ENCODE measurements at regions not wholly inside any gene's neighbourhood (a gene's known extent, or its start where the extent isn't known, plus 50 kb on each side); places are given as distances from the start of the nearest gene placed in this dataset.

DNA sequence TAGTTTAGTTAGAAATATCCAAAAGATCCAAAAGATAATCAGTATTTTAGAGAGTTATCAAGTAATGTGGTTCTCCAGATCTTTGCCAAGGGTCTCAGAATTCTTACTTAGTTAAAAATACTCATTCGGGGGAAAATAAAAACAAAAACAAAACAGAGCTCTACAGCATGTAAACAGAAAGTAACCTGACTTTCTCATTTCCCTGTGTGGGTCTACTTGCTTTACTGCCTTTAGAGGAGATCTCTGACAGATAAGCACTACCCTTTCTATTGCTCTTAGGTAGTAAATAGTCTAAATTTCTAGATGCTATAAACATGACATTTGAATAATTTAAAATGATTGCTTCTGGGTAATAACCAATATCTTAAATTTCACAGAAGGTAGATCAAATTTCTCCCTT lies 371.8 kb downstream of the RPL10L start:
- no peak for DNase-seq

DNA sequence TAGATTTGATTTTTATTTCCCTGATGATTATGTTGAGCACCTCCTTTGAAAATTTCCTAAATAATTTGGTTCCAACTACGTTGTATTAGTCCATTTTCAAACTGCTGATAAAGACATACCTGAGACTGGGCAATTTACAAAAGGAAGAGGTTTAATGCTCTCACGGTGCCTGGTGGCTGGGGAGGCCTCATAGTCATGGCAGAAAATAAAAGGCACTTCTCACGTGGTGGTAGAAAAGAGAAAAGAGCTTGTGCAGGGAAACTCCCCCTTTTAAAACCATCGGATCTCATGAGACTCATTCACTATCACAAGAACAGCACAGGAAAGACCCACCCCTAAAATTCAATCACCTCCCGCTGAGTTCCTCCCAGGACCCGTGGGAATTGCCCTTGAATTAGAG lies 372.3 kb downstream of the RPL10L start:
- no peak for DNase-seq

DNA sequence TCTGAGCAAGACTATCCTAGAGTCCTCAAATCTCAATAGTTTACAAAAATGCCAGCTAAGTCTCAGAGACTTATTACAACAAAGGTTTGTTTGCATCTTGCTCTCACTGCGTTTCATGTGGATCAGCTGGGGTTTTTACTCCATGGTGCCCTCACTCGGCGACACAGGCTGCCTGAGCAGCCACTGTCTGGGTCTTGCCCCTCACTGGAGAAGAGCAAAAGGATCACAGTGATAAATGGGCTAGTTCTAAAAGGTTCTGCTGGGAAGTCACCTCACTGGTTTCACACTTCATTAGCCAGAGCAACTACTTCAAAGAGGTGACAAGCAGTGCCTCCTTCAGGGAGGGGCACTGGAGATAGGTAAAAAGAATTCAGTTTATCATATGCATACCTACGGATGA lies 392.0 kb downstream of the RPL10L start:
- DNase-seq: no peak

DNA sequence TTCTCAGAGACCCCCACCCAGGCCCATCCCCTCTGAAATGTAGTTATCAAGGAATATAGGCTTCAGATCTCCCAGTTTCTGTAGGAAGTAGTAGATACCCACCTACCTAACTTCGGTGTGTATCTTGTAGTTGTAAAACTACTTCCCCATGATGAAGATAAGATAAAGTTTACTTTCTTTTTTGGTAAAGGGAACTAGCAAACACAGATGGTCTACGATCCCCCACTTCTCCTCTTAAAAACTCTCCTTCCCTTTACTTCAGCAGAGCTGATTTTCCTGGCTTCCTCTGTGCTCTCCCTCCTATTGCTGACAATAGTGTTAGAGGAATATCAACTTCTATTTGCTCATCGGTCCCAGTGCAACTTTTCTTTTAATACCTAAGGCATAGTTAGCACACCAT lies 395.2 kb downstream of the RPL10L start:
- DNase-seq: no peak

DNA sequence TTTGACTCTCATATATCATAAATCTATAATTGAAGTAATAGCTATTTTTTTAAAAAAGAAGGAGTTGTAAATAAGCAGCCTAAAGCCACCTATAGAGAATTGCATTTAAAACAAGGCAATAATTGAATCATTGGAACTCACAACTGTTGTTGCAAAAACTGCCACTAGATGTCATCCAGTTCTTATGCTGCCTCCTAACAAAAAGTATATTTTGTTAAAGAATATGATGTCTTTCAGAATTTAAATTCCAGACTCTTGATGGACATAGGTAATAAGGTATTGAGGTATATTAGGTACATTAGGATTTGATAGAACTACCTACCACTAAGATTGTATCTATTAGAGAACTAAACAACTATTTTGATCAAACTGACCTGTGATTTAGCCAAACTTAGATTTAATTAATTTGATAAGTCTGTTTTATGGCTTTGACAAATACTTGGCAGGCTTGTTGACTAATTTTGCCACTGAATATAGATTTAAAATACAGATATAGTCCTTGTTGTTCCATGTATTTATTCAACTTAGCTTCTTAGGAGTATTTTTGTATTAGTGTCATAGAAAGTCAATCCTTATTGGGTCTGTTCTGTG lies 401.4 kb downstream of the RPL10L start:
- DNase-seq: no peak

DNA sequence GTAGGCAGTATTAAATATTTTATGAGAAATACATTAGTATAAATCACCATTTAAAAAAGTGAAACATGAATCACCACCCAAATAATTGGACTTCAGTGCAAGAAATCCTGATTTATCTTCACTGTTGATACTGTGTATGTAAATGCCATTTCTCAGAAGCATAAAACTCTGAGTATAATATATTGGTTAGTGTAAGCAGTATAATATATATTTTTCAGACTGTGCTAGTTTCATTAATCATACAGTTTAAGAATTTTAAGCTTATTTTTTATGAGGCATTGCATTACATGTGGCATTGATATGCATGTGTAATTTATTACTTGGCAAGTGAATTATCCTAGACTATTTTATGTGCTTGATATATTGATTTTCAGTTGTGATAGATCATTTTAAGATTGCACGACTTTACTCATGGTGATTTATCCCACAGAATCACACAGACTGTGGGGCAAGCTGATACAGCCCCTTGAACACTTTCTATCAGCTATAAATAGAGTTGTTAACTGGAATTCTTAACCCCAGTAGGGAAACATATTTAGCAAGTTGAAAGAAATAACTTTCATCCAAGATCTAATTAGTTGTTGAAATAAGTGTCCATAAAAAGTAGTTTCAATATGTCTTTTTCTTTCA lies 403.5 kb downstream of the RPL10L start:
- DNase-seq: no peak

DNA sequence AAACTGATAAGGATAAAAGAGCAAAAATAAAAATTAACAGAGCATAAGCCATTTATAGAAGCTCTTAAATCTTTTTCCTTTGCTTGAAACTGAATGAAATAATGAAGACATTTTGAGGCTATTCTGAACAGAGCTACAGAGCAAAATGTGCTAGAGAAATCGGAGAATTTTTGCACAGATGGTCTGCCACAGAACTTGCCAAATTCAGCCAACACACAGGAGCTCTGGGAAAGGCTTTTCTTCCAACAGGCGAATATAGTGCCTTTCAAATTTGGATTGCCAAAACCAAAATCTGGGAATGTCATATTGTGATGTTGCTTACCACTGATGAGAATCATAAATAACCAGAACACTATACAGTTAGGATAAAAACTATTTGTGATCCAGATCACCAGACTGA lies 406.3 kb downstream of the RPL10L start:
- no peak for DNase-seq

DNA sequence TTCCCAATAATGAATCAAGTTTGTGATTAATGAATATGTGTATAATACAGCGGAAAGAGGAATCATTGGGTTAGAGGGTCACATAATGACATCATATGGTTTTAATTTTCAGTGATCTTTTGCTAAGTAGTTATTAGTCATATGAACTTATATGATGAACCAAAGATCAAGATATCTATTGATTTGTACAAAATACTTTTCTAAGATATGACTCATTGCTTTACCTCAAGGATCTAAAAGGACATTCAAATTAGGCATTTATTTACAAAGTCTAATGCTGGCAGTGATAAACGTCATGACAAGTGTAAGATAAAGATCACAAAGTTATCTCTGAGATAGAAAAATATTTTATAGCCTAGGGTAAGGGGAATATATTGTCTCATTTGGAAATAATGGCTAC lies 417.8 kb downstream of the RPL10L start:
- DNase-seq: no peak

DNA sequence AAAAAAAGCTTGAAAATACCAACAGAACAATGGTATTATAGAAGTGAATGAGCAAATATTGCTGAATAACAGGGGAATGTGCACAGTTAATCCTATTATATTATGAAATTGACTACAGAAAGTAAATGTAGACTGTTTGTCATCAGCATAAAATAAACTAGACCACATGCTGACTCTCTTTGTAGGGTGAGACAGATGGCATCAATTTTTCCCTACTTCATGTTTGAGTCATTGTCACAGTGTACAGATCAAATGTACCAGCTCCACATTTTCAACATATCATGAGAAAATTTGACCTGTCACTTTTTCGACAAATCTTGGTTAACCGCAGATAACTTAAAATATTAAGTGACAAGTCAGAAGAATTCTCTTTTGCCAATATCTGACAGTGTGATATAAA lies 421.0 kb downstream of the RPL10L start:
- DNase-seq: no peak

DNA sequence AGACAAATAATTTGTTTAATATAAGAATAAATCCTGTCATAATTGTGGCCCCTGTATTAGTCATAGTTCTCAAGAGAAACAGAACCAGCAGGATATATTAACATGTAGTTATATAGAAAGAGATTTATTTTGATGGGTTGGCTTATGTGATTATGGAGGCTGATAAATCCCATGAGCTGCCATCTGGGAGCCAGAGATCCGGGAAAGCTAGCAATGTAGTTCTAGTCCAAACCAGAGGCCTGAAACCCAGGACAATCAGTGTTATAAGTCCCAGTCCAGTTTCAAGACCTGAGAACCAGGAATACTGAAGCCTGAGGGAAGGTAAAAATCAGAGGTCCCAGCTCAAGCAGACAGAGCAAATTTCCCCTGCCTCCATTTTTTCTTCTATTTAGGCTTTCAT lies 435.8 kb downstream of the RPL10L start:
- DNase-seq: no peak

DNA sequence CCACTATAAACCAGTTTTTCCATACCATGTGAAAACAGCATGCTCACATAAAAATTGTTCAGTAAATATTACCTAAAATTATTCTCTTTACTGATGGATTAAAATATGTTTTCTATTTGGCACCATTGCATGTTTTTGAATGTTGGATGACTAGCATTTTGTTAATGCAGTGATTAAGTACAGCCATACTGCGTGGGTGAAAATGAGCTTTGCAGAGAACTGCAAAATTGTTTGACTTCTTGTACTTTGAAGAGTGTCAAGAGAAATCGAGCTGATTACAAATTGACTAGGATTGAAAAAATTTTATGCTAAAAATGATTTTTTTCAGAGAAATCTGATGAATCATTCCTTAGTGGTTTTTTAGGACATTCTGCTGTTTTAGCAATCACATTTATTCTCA lies 452.9 kb downstream of the RPL10L start:
- DNase-seq: no peak

DNA sequence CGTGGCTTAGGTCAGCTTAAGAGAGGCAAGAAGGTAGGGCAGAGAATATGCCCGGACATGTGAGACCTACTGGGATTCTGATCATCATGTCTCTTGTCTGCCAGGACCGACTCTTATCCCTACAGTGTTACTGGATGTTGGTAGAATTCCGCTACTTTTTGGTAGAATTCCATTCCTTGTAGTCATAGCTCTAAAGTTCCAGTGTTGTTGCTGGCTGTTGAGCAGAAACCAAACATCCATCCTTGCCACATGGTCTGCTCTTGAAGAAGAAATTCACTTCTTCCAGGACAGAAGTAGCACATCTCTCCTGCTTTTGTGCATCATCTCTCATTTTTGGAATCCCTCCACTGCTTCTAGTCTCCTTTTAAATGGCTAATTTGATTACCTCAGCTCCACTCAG lies 453.7 kb downstream of the RPL10L start:
- DNase-seq: no peak
